GM12878 (cell line): ENCODE measurements at regions not wholly inside any gene's neighbourhood (a gene's known extent, or its start where the extent isn't known, plus 50 kb on each side); places are given as distances from the start of the nearest gene placed in this dataset.

Source experiments
- ATAC-seq: fragments of 200-7000 bp; cut with Tn5 transposase; 3 replicates; pipeline ENCODE4 v1.9.1; 2020; ENCODE audit warnings: mild to moderate bottlenecking, moderate library complexity
- BruUV-seq: library from RNA; stranded (reverse); fragments of 400-500 nt; replicated peaks from 2 replicates; lab custom pipeline; 2021; lab: Mats Ljungman, UMichigan
- CTCF ChIA-PET: fragments of 300-600 bp; sonication (Branson Sonifier 250); formaldehyde crosslinking; extraction: SDS; loops from one replicate; lab custom pipeline; 2021; ENCODE audit warnings: inconsistent platforms; lab: Yijun Ruan, JAX
- POLR2A ChIA-PET: fragments of 350-600 bp; formaldehyde crosslinking; extraction: SDS; loops from one replicate; lab custom pipeline; 2021; ENCODE audit warnings: inconsistent platforms; lab: Charles Lee
- RAD21 ChIA-PET: fragments of 300-600 bp; sonication (Branson Sonifier 250); formaldehyde crosslinking; loops from one replicate; lab custom pipeline; 2023; ENCODE audit warnings: antibody characterized with exemption; ENCODE audit not compliant: unreplicated experiment; lab: Charles Lee
- SMC1A ChIA-PET: fragments of 300-600 bp; sonication (Branson Sonifier 250); formaldehyde crosslinking; loops from one replicate; lab custom pipeline; 2023; ENCODE audit not compliant: unreplicated experiment, uncharacterized antibody; lab: Charles Lee
- DNase-seq: peaks from one replicate; pipeline ENCODE4 v3.0.0-alpha.2; 2011; ENCODE audit warnings: low read depth, low spot score
- FAIRE-seq: peaks from 3 replicates; lab custom pipeline; 2011; peaks lifted over from hg19 to GRCh38; lab: Jason Lieb, UNC
- H2AFZ ChIP-seq: 2 replicates; pipeline ENCODE4 v1.6.0; 2011; ENCODE audit warnings: low read depth, low read length, control low read depth; ENCODE audit not compliant: control insufficient read depth
- H3K27ac ChIP-seq: 2 replicates; pipeline ENCODE4 v1.5.1; 2011; ENCODE audit warnings: control low read depth; ENCODE audit not compliant: control insufficient read depth, insufficient read depth
- H3K27me3 ChIP-seq, 2 experiments: replicated peaks in 1 of 2; 2 replicates each; pipeline versions ENCODE4 v1.6.0 to v1.6.1; 2011; ENCODE audit warnings: low read length in 1 of 2; ENCODE audit not compliant: control insufficient read depth in 2 of 2, insufficient read depth in 2 of 2
- H3K36me3 ChIP-seq, 2 experiments: 2 replicates each; pipeline ENCODE4 v1.5.1; 2011; ENCODE audit warnings: low read length in 1 of 2; ENCODE audit not compliant: control insufficient read depth in 2 of 2, insufficient read depth in 2 of 2
- H3K4me1 ChIP-seq: 2 replicates; pipeline ENCODE4 v1.6.1; 2011; ENCODE audit warnings: mild to moderate bottlenecking, low read length, moderate library complexity, mixed read lengths; ENCODE audit not compliant: control insufficient read depth, insufficient read depth
- H3K4me2 ChIP-seq: 2 replicates; pipeline ENCODE4 v1.6.0; 2011; ENCODE audit warnings: control low read depth; ENCODE audit not compliant: control insufficient read depth, insufficient read depth
- H3K4me3 ChIP-seq: fragments of 200-600 bp; sonication (generic); 2 replicates; pipeline ENCODE4 v1.5.1; 2016
- H3K79me2 ChIP-seq: 2 replicates; pipeline ENCODE4 v1.6.0; 2011; ENCODE audit warnings: low read length; ENCODE audit not compliant: control insufficient read depth, insufficient read depth
- H3K9ac ChIP-seq: 2 replicates; pipeline ENCODE4 v1.8.0; 2011; ENCODE audit warnings: low read length, control low read depth, mixed read lengths; ENCODE audit not compliant: control insufficient read depth, insufficient read depth
- H3K9me3 ChIP-seq: replicated peaks from 3 replicates; pipeline ENCODE4 v1.5.1; 2011; ENCODE audit warnings: mild to moderate bottlenecking, low read length; ENCODE audit not compliant: control insufficient read depth, insufficient read depth
- H4K20me1 ChIP-seq: 2 replicates; pipeline ENCODE4 v1.6.0; 2011; ENCODE audit not compliant: control insufficient read depth, insufficient read depth
- CREM ChIP-seq: IDR thresholded peaks from 2 replicates; pipeline ENCODE4 v1.6.1; 2014; ENCODE audit warnings: antibody characterized with exemption, low read depth
- HDGF ChIP-seq: fragments of 450-650 bp; IDR thresholded peaks from 2 replicates; pipeline ENCODE4 v1.6.1; 2016; ENCODE audit warnings: antibody characterized with exemption
- KDM1A ChIP-seq: fragments of 200-600 bp; sonication (generic); IDR thresholded peaks from 2 replicates; pipeline ENCODE4 v1.6.1; 2016; ENCODE audit warnings: borderline replicate concordance
- MEF2A ChIP-seq: IDR thresholded peaks from 2 replicates; pipeline ENCODE4 v1.6.1; 2011; ENCODE audit warnings: low read depth, mild to moderate bottlenecking, low read length, moderate library complexity; ENCODE audit not compliant: insufficient read depth
- NFXL1 ChIP-seq: fragments of 450-650 bp; IDR thresholded peaks from 2 replicates; pipeline ENCODE4 v1.6.1; 2017; ENCODE audit warnings: antibody characterized with exemption, mild to moderate bottlenecking, borderline replicate concordance
- NRF1 ChIP-seq: conservative IDR thresholded peaks from 2 replicates; pipeline ENCODE4 v1.6.1; 2011; ENCODE audit warnings: mild to moderate bottlenecking, low read depth, low read length, improper control_type of control experiment
- RB1 ChIP-seq: fragments of 450-650 bp; formaldehyde crosslinking; IDR thresholded peaks from 2 replicates; pipeline ENCODE4 v1.6.1; 2017; ENCODE audit warnings: mild to moderate bottlenecking, borderline replicate concordance
- SIN3A ChIP-seq: IDR thresholded peaks from 2 replicates; pipeline ENCODE4 v1.6.1; 2012; ENCODE audit warnings: low read depth, low read length, improper control_type of control experiment
- SMAD5 ChIP-seq: IDR thresholded peaks from 2 replicates; pipeline ENCODE4 v1.6.1; 2016; ENCODE audit warnings: antibody characterized with exemption, low read depth
- SMARCA5 ChIP-seq: fragments of 450-650 bp; IDR thresholded peaks from 2 replicates; pipeline ENCODE4 v1.6.1; 2017; ENCODE audit warnings: mild to moderate bottlenecking
- STAT3 ChIP-seq: IDR thresholded peaks from 2 replicates; pipeline ENCODE4 v1.6.1; 2011; ENCODE audit warnings: low read depth, low read length, improper control_type of control experiment
- SUZ12 ChIP-seq: fragments of 200-600 bp; sonication (generic); IDR thresholded peaks from one replicate; pipeline ENCODE4 v1.6.1; 2018; ENCODE audit warnings: antibody characterized with exemption, mild to moderate bottlenecking; ENCODE audit not compliant: unreplicated experiment
- ZSCAN29 ChIP-seq: fragments of 450-650 bp; IDR thresholded peaks from 2 replicates; pipeline ENCODE4 v1.6.1; 2017; ENCODE audit warnings: mild to moderate bottlenecking, moderate library complexity
- WGBS: methylation state at CpG from one replicate; pipeline ENCODE4 v1.1.6; 2016; ENCODE audit warnings: low lambda C conversion rate; ENCODE audit not compliant: insufficient replicate concordance, insufficient coverage; ENCODE audit errors: missing lambda C conversion rate; 5-methylcytosine and 5-hydroxymethylcytosine counted together
- in situ Hi-C: fragments of 300-500 bp; cut with MboI; formaldehyde crosslinking; loops from 9 replicates; pipeline ENCODE4 v1.14.3; 2018; ENCODE audit warnings: mixed read lengths
- intact Hi-C: fragments of 100-400 bp; cut with micrococcal nuclease; formaldehyde crosslinking; loops from one replicate; pipeline ENCODE4 v1.14.2; 2022; ENCODE audit not compliant: unreplicated experiment
- TF ChIP-seq, protein P1 (sequence below): IDR thresholded peaks from 2 replicates; pipeline ENCODE4 v1.6.1; 2012; ENCODE audit warnings: improper control_type of control experiment, low read depth, low read length; ENCODE audit not compliant: insufficient replicate concordance
- TF ChIP-seq, protein P2 (sequence below): fragments of 450-650 bp; IDR thresholded peaks from 2 replicates; pipeline ENCODE4 v1.6.1; 2018; ENCODE audit warnings: mild to moderate bottlenecking, low read depth, moderate library complexity; ENCODE audit not compliant: partially characterized antibody

DNA sequence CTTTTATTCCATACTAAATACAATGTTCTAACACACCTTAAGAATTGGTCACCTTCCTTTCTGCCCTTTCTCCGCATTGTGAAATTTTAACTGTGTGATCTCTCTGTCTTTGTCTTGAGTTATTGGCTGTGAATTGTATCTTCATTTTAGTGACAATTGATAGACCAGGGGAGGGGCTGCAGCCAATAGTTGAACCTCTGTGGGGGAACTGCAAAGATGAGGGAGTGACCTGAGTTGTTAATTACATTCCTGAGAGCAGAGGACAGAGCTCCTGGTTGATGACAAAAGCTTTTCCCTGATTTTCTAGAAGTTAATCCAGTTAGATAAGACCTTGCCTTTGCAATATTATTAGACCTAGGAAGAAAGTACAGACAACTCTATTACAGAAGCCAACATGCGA, 1535.7 kb downstream of the BRINP3 start:
- no peaks in the 10 kb centered on the region for H3K9me3 ChIP-seq
- in situ Hi-C loops = no loop called here
- no peak overlapping the region for H3K4me2 ChIP-seq
- no peak overlapping the region for H3K9ac ChIP-seq
- TF ChIP-seq NFXL1 = no peak
- no peak for TF ChIP-seq SIN3A
- no peak for TF ChIP-seq STAT3
- no peak for TF ChIP-seq KDM1A
- TF ChIP-seq HDGF = no peak
- TF ChIP-seq MEF2A = no peak
- TF ChIP-seq RB1 = no peak
- no peak for TF ChIP-seq ZSCAN29
- TF ChIP-seq NRF1 = no peak
- no peak for TF ChIP-seq SUZ12
- TF ChIP-seq SMAD5 = no peak
- TF ChIP-seq SMARCA5 = no peak
- TF ChIP-seq CREM = no peak
- TF ChIP-seq, protein P1, sequence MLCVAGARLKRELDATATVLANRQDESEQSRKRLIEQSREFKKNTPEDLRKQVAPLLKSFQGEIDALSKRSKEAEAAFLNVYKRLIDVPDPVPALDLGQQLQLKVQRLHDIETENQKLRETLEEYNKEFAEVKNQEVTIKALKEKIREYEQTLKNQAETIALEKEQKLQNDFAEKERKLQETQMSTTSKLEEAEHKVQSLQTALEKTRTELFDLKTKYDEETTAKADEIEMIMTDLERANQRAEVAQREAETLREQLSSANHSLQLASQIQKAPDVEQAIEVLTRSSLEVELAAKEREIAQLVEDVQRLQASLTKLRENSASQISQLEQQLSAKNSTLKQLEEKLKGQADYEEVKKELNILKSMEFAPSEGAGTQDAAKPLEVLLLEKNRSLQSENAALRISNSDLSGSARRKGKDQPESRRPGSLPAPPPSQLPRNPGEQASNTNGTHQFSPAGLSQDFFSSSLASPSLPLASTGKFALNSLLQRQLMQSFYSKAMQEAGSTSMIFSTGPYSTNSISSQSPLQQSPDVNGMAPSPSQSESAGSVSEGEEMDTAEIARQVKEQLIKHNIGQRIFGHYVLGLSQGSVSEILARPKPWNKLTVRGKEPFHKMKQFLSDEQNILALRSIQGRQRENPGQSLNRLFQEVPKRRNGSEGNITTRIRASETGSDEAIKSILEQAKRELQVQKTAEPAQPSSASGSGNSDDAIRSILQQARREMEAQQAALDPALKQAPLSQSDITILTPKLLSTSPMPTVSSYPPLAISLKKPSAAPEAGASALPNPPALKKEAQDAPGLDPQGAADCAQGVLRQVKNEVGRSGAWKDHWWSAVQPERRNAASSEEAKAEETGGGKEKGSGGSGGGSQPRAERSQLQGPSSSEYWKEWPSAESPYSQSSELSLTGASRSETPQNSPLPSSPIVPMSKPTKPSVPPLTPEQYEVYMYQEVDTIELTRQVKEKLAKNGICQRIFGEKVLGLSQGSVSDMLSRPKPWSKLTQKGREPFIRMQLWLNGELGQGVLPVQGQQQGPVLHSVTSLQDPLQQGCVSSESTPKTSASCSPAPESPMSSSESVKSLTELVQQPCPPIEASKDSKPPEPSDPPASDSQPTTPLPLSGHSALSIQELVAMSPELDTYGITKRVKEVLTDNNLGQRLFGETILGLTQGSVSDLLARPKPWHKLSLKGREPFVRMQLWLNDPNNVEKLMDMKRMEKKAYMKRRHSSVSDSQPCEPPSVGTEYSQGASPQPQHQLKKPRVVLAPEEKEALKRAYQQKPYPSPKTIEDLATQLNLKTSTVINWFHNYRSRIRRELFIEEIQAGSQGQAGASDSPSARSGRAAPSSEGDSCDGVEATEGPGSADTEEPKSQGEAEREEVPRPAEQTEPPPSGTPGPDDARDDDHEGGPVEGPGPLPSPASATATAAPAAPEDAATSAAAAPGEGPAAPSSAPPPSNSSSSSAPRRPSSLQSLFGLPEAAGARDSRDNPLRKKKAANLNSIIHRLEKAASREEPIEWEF = no peak
- TF ChIP-seq, protein P2, sequence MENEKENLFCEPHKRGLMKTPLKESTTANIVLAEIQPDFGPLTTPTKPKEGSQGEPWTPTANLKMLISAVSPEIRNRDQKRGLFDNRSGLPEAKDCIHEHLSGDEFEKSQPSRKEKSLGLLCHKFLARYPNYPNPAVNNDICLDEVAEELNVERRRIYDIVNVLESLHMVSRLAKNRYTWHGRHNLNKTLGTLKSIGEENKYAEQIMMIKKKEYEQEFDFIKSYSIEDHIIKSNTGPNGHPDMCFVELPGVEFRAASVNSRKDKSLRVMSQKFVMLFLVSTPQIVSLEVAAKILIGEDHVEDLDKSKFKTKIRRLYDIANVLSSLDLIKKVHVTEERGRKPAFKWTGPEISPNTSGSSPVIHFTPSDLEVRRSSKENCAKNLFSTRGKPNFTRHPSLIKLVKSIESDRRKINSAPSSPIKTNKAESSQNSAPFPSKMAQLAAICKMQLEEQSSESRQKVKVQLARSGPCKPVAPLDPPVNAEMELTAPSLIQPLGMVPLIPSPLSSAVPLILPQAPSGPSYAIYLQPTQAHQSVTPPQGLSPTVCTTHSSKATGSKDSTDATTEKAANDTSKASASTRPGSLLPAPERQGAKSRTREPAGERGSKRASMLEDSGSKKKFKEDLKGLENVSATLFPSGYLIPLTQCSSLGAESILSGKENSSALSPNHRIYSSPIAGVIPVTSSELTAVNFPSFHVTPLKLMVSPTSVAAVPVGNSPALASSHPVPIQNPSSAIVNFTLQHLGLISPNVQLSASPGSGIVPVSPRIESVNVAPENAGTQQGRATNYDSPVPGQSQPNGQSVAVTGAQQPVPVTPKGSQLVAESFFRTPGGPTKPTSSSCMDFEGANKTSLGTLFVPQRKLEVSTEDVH = no peak
- TF ChIP-seq, all 136 proteins: peak for 0
- BruUV-seq = no TSS peak
- no peak overlapping the region for H2AFZ ChIP-seq
- no peaks in the 10 kb centered on the region for H3K27me3 ChIP-seq
- POLR2A ChIA-PET = no interaction called here
- no peaks in the 10 kb centered on the region for H3K36me3 ChIP-seq
- SMC1A ChIA-PET = no interaction called here
- 94% methylated on average over 2 of the region's 2 CpGs for WGBS
- FAIRE-seq (no peak), DNase-seq (no peak), ATAC-seq (no peak)
- CTCF ChIA-PET = interaction anchor here (1.2 kb wide), 1 partner anchor 11 kb away, joined by 3 read pairs; no protein-coding TSS in a partner anchor
- intact Hi-C loops = no loop called here
- H3K4me1 ChIP-seq = no peaks in the 10 kb centered on the region
- no peak overlapping the region for H3K4me3 ChIP-seq
- H3K79me2 ChIP-seq = no peaks in the 10 kb centered on the region
- no peaks in the 10 kb centered on the region for H4K20me1 ChIP-seq
- RAD21 ChIA-PET = no interaction called here
- H3K27ac ChIP-seq = no peak overlapping the region
